ENCODE measurements at regions not wholly inside any gene's neighbourhood (a gene's known extent, or its start where the extent isn't known, plus 50 kb on each side); places are given as distances from the start of the nearest gene placed in this dataset.

- H3K27ac ChIP-seq (ENCODE audit: low read length) = no peak overlapping the region
- ChIA-PET CTCF (no interaction called here), POLR2A (no interaction called here)
- no peaks in the 10 kb centered on the region for H3K9me3 ChIP-seq (ENCODE audit: control insufficient read depth, insufficient read depth, low read depth, low read length)
- TF ChIP-seq REST (IDR thresholded peaks at IDR 0.05; ENCODE audit: insufficient read depth in 1 of 2, low read depth in 2 of 2, low read length in 1 of 2) (no peak), CTCF (IDR thresholded peaks at IDR 0.05) (no peak), POLR2AphosphoS5 (IDR thresholded peaks at IDR 0.05; ENCODE audit: low read depth, low read length) (no peak), SIN3A (IDR thresholded peaks at IDR 0.05; ENCODE audit: borderline replicate concordance, insufficient read depth, low read depth, low read length) (no peak), TCF7L2 (IDR thresholded peaks at IDR 0.05; ENCODE audit: low read depth, low read length) (no peak)
- no peaks in the 10 kb centered on the region for H3K36me3 ChIP-seq (ENCODE audit: control insufficient read depth, insufficient read depth, low read length)
- in situ Hi-C loops (cut with HindIII; ENCODE audit: low pct_unique_long_range_greater_than_20kb, low sequenced_read_pairs) = no loop called here
- no peaks in the 10 kb centered on the region for H3K4me1 ChIP-seq (ENCODE audit: control insufficient read depth, insufficient read depth, low read length)
- DNase-seq (ENCODE audit: low read depth, low spot score) (no peak), ATAC-seq (no peak)
- H3K27me3 ChIP-seq (ENCODE audit: control insufficient read depth, insufficient read depth, low read length) = no peaks in the 10 kb centered on the region
- intact Hi-C loops (cut with micrococcal nuclease; ENCODE audit: unreplicated experiment) = no loop called here
- H3K4me3 ChIP-seq (ENCODE audit: low read depth in 2 of 2, low read length in 2 of 2) = no peak overlapping the region
- no TSS peak for BruUV-seq (replicated peaks)
Measured at GRCh38 chr10:6346631-6347030, 143.9 kb downstream of the PFKFB3 start.

GRCh38 chr10:6347391-6347951 lies 144.7 kb downstream of the PFKFB3 start:
- Histone ChIP-seq H3K27ac (ENCODE audit: low read length) (no peak overlapping the region), H3K4me1 (ENCODE audit: control insufficient read depth, insufficient read depth, low read length) (no peaks in the 10 kb centered on the region), H3K4me3 (ENCODE audit: low read depth in 2 of 2, low read length in 2 of 2) (no peak overlapping the region), H3K9me3 (ENCODE audit: control insufficient read depth, insufficient read depth, low read depth, low read length) (no peaks in the 10 kb centered on the region), H3K27me3 (ENCODE audit: control insufficient read depth, insufficient read depth, low read length) (no peaks in the 10 kb centered on the region), H3K36me3 (ENCODE audit: control insufficient read depth, insufficient read depth, low read length) (no peaks in the 10 kb centered on the region)
- DNase-seq (ENCODE audit: low read depth, low spot score) (no peak), ATAC-seq (no peak)
- in situ Hi-C loops (cut with HindIII; ENCODE audit: low pct_unique_long_range_greater_than_20kb, low sequenced_read_pairs) (no loop called here), intact Hi-C loops (cut with micrococcal nuclease; ENCODE audit: unreplicated experiment) (no loop called here)
- BruUV-seq (replicated peaks) = no TSS peak
- POLR2A ChIA-PET = no interaction called here
- no peak for TF ChIP-seq POLR2AphosphoS5 (IDR thresholded peaks at IDR 0.05; ENCODE audit: low read depth, low read length)
- CTCF ChIA-PET = no interaction called here

- POLR2A ChIA-PET = no interaction called here
- CTCF ChIA-PET = no interaction called here
- BruUV-seq (replicated peaks) = no TSS peak
- in situ Hi-C loops (cut with HindIII; ENCODE audit: low pct_unique_long_range_greater_than_20kb, low sequenced_read_pairs) (no loop called here), intact Hi-C loops (cut with micrococcal nuclease; ENCODE audit: unreplicated experiment) (no loop called here)
- H3K4me1 ChIP-seq (ENCODE audit: control insufficient read depth, insufficient read depth, low read length) = no peaks in the 10 kb centered on the region
- H3K27ac ChIP-seq (ENCODE audit: low read length) = no peak overlapping the region
- TF ChIP-seq SIN3A (IDR thresholded peaks at IDR 0.05; ENCODE audit: borderline replicate concordance, insufficient read depth, low read depth, low read length) (no peak), REST (IDR thresholded peaks at IDR 0.05; ENCODE audit: insufficient read depth in 1 of 2, low read depth in 2 of 2, low read length in 1 of 2) (no peak), POLR2AphosphoS5 (IDR thresholded peaks at IDR 0.05; ENCODE audit: low read depth, low read length) (no peak), TCF7L2 (IDR thresholded peaks at IDR 0.05; ENCODE audit: low read depth, low read length) (no peak), CTCF (IDR thresholded peaks at IDR 0.05) (no peak)
- no peak overlapping the region for H3K4me3 ChIP-seq (ENCODE audit: low read depth in 2 of 2, low read length in 2 of 2)
- H3K9me3 ChIP-seq (ENCODE audit: control insufficient read depth, insufficient read depth, low read depth, low read length) = no peaks in the 10 kb centered on the region
- ATAC-seq = no peak
- H3K27me3 ChIP-seq (ENCODE audit: control insufficient read depth, insufficient read depth, low read length) = no peaks in the 10 kb centered on the region
- no peak for DNase-seq (ENCODE audit: low read depth, low spot score)
- no peaks in the 10 kb centered on the region for H3K36me3 ChIP-seq (ENCODE audit: control insufficient read depth, insufficient read depth, low read length)
Measured at GRCh38 chr10:6348096-6348874, 145.6 kb downstream of the PFKFB3 start.
